DMS53 (cell line): ENCODE measurements at regions not wholly inside any gene's neighbourhood (a gene's known extent, or its start where the extent isn't known, plus 50 kb on each side); places are given as distances from the start of the nearest gene placed in this dataset.
A peak's percentile ranks its signal among the peaks of the same experiment; 100 is the strongest.
"Not testable (repeated sequence)": the region's sequence is repeated elsewhere in the genome, so short reads cannot be mapped to it uniquely, and the experiment has no call there.

Source experiments
- DNase-seq: peaks from one replicate; lab custom pipeline; 2025; lab: John Stamatoyannopoulos, UW

GRCh38 chr7:83738291-83738835 is 89.4 kb upstream of the SEMA3E start:
- no peak for DNase-seq

DNA sequence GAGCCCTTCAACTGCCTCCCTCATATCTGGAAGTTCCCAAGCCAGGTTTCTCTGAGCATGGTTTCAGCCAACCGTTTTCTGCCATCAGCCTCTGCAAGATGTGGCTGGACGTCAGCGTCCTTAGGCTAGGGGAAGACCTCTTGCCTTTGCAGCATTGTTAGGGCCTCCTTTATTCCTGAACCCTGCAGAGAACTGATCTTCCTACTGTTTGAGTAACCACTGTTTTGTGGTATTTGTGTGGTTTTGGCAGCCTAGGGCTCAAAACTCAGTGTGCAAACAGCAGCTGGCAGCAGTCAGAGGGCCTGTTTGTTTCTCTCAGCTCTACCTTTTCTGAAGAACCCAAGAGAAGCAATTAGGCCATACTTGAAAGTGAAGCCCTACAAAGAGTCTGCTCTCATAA is 83.4 kb upstream of the SEMA3E start:
- peak; percentile 14 for DNase-seq

- DNase-seq = no peak
These were observed 82.2 kb upstream of the SEMA3E start for GRCh38 chr7:83731154-83731553.

DNA sequence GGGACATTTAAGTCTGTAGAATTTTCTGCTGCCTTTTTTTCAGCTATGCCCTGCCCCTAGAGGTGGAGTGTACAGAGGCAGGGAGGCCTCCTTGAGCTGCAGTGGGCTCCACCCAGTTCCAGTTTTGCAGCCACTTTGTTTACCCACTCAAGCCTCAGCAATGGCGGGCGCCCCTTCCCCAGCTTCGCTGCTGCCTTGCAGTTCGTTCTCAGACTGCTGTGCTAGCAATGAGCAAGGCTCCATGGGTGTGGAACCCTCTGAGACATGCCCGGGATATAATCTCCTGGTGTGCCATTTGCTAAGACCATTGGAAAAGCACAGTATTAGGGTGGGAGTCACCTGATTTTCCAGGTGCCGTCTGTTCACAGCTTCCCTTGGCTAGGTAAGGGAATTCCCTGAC is 68.0 kb upstream of the SEMA3E start:
- DNase-seq = not testable (repeated sequence)

- no peak for DNase-seq
These were observed 59.6 kb upstream of the SEMA3E start for GRCh38 chr7:83708531-83708930.

DNA sequence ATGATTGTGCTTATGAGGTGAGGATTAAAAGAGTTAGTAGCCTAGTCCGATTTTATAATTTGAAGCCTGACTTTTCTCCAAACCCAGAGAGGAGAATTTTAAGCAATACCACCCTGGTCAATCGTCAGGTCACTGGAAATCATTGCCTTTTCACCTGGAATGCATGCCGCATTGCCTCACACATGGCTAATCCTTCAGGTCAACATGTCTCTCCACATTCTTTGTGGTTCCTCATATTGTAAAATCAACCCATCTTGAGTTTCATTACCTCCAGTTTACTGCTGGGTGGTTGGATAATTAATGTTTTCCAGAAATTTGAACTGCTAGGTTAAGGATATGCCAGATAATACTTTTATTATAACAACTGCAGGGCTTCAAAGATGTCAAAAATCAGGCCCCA is 55.6 kb upstream of the SEMA3E start:
- no peak for DNase-seq

GRCh38 chr7:83702446-83702845 is 53.5 kb upstream of the SEMA3E start:
- DNase-seq = no peak

- no peak for DNase-seq
These were observed 52.8 kb upstream of the SEMA3E start for GRCh38 chr7:83701736-83702135.
